D721Med (cell line): ENCODE measurements at regions not wholly inside any gene's neighbourhood (a gene's known extent, or its start where the extent isn't known, plus 50 kb on each side); places are given as distances from the start of the nearest gene placed in this dataset.

Experiments
- DNase-seq: peaks from one replicate; pipeline ENCODE4 v3.0.0; 2011; ENCODE audit warnings: low spot score; ENCODE audit not compliant: insufficient read length
- FAIRE-seq: peaks from 2 replicates; lab custom pipeline; 2011; peaks lifted over from hg19 to GRCh38; lab: Jason Lieb, UNC
- CTCF ChIP-seq: IDR thresholded peaks from 2 replicates; pipeline ENCODE4 v1.5.1; 2012; ENCODE audit warnings: mild to moderate bottlenecking, control low read depth; ENCODE audit not compliant: insufficient read depth; ENCODE audit errors: missing control alignments

- no peak for TF ChIP-seq CTCF
- no peak for DNase-seq
- FAIRE-seq, result no peak
These were observed 1165.8 kb downstream of the OLFM4 start for GRCh38 chr13:54194233-54195024.

- no peak for FAIRE-seq
- no peak for TF ChIP-seq CTCF
- no peak for DNase-seq
These were observed 1168.1 kb downstream of the OLFM4 start for GRCh38 chr13:54196684-54197083.

- DNase-seq, result no peak
- TF ChIP-seq CTCF, result no peak
- FAIRE-seq, result no peak
These were observed 1170.3 kb downstream of the OLFM4 start for GRCh38 chr13:54198911-54199310.

GRCh38 chr13:54206626-54207025 lies 1178.0 kb downstream of the OLFM4 start:
- FAIRE-seq (no peak), DNase-seq (no peak)
- no peak for TF ChIP-seq CTCF

- FAIRE-seq (no peak), DNase-seq (no peak)
- TF ChIP-seq CTCF, result no peak
These were observed 1181.9 kb downstream of the OLFM4 start for GRCh38 chr13:54210397-54211049.

GRCh38 chr13:54216221-54216620 lies 1187.6 kb downstream of the OLFM4 start:
- FAIRE-seq, result peak; percentile 53
- no peak for TF ChIP-seq CTCF
- no peak for DNase-seq

GRCh38 chr13:54226876-54227275 lies 1198.3 kb downstream of the OLFM4 start:
- TF ChIP-seq CTCF, result no peak
- FAIRE-seq, result no peak
- no peak for DNase-seq
